HepG2 (cell line): ENCODE measurements at regions not wholly inside any gene's neighbourhood (a gene's known extent, or its start where the extent isn't known, plus 50 kb on each side); places are given as distances from the start of the nearest gene placed in this dataset.

Experiments
- ATAC-seq: fragments of 200-7000 bp; cut with Tn5 transposase; 3 replicates; pipeline ENCODE4 v1.9.1; 2020; ENCODE audit warnings: mild to moderate bottlenecking, moderate library complexity
- BruUV-seq: library from RNA; stranded (reverse); fragments of 400-500 nt; replicated peaks from 2 replicates; lab custom pipeline; 2021; lab: Mats Ljungman, UMichigan
- CTCF ChIA-PET: fragments of 300-600 bp; formaldehyde crosslinking; extraction: SDS; loops from one replicate; lab custom pipeline; 2021; ENCODE audit warnings: low total read pairs, inconsistent platforms, low intra/inter-chr PET ratio; lab: Yijun Ruan, JAX
- POLR2A ChIA-PET: fragments of 350-600 bp; sonication (Branson Sonifier 250); formaldehyde crosslinking; loops from one replicate; lab custom pipeline; 2020; ENCODE audit warnings: antibody characterized with exemption, inconsistent platforms; lab: Yijun Ruan, JAX
- DNase-seq: peaks from one replicate; pipeline ENCODE4 v3.0.0-alpha.2; 2015; ENCODE audit warnings: low spot score
- FAIRE-seq: peaks from 3 replicates; lab custom pipeline; 2011; peaks lifted over from hg19 to GRCh38; lab: Jason Lieb, UNC
- H2AFZ ChIP-seq: one replicate; pipeline ENCODE4 v1.6.1; 2011; ENCODE audit warnings: low read length, inconsistent platforms
- H3K27ac ChIP-seq: fragments of 300-600 bp; 3 replicates; pipeline ENCODE4 v1.8.0; 2011; ENCODE audit warnings: mixed run types, mild to moderate bottlenecking, mixed read lengths, low read length, inconsistent platforms; ENCODE audit not compliant: insufficient read depth; ENCODE audit errors: extremely low read length
- H3K27me3 ChIP-seq, 2 experiments: fragments of 200-600 bp in 1 of 2; 2 replicates in 1 of 2; 3 replicates in 1 of 2; pipeline versions ENCODE4 v1.6.0 to v1.8.0; 2011; ENCODE audit warnings: low read length in 2 of 2, mild to moderate bottlenecking in 2 of 2, moderate library complexity in 2 of 2, inconsistent platforms in 1 of 2; ENCODE audit not compliant: insufficient read depth in 2 of 2, control insufficient read depth in 1 of 2
- H3K36me3 ChIP-seq, 2 experiments: fragments of 200-600 bp in 1 of 2; replicated peaks in 1 of 2; 2 replicates in 1 of 2; 3 replicates in 1 of 2; pipeline versions ENCODE4 v1.5.1 to v1.8.0; 2011; ENCODE audit warnings: low read length in 2 of 2, inconsistent platforms in 1 of 2; ENCODE audit not compliant: insufficient read depth in 2 of 2, control insufficient read depth in 1 of 2
- H3K4me1 ChIP-seq: 2 replicates; pipeline ENCODE4 v1.5.1; 2012; ENCODE audit warnings: low read length, inconsistent platforms; ENCODE audit not compliant: insufficient read depth
- H3K4me2 ChIP-seq: 2 replicates; pipeline ENCODE4 v1.6.0; 2011; ENCODE audit warnings: low read depth, low read length, inconsistent platforms
- H3K4me3 ChIP-seq, 3 experiments: fragments of 200-600 bp in 1 of 3; sonication (generic), shearing (Covaris generic) in 1 of 3; replicated peaks in 1 of 3; 2 replicates each; pipeline ENCODE4 v1.5.1; 2011 to 2016; ENCODE audit warnings: low read length in 3 of 3, inconsistent platforms in 2 of 3, low read depth in 2 of 3, mild to moderate bottlenecking in 2 of 3, control low read depth in 1 of 3, mixed read lengths in 1 of 3; ENCODE audit not compliant: insufficient read depth in 1 of 3
- H3K79me2 ChIP-seq: one replicate; pipeline ENCODE4 v1.6.1; 2011; ENCODE audit warnings: low read length, inconsistent platforms; ENCODE audit not compliant: insufficient read depth
- H3K9ac ChIP-seq: 2 replicates; pipeline ENCODE4 v1.6.0; 2011; ENCODE audit warnings: mild to moderate bottlenecking, low read depth, low read length, inconsistent platforms; ENCODE audit not compliant: insufficient read depth
- H3K9me3 ChIP-seq: 2 replicates; pipeline ENCODE4 v1.5.1; 2012; ENCODE audit warnings: mild to moderate bottlenecking, low read length
- H4K20me1 ChIP-seq: 2 replicates; pipeline ENCODE4 v1.6.0; 2011; ENCODE audit warnings: inconsistent platforms, mild to moderate bottlenecking, low read length, moderate library complexity; ENCODE audit not compliant: insufficient read depth
- DPF2 ChIP-seq: sonication (generic); formaldehyde crosslinking; IDR thresholded peaks from 2 replicates; pipeline ENCODE4 v1.4.0; 2020; ENCODE audit warnings: mild to moderate bottlenecking, low read depth, missing genetic modification reagents, borderline replicate concordance
- ZNF326 ChIP-seq: sonication (generic); formaldehyde crosslinking; IDR thresholded peaks from 2 replicates; pipeline ENCODE4 v1.4.0; 2020; ENCODE audit warnings: missing genetic modification reagents, borderline replicate concordance
- ZNF567 ChIP-seq: sonication (generic); formaldehyde crosslinking; IDR thresholded peaks from 2 replicates; pipeline ENCODE4 v1.8.1; 2023; ENCODE audit warnings: mild to moderate bottlenecking, missing genetic modification reagents, borderline replicate concordance
- ZNF629 ChIP-seq: sonication (generic); formaldehyde crosslinking; conservative IDR thresholded peaks from 2 replicates; pipeline ENCODE4 v1.5.0; 2020; ENCODE audit warnings: missing genetic modification reagents
- ZNF883 ChIP-seq: sonication (generic); formaldehyde crosslinking; IDR thresholded peaks from 2 replicates; pipeline ENCODE4 v1.5.1; 2020; ENCODE audit warnings: mild to moderate bottlenecking, missing genetic modification reagents; ENCODE audit errors: not compliant biosample characterization
- WGBS: methylation state at CpG from one replicate; pipeline ENCODE4 v1.1.6; 2017; ENCODE audit warnings: low lambda C conversion rate; 5-methylcytosine and 5-hydroxymethylcytosine counted together
- in situ Hi-C: cut with HindIII; loops from 2 replicates; pipeline ENCODE4 v1.10.0; 2017; ENCODE audit warnings: low pct_unique_long_range_greater_than_20kb; ENCODE audit not compliant: extremely low pct_ligation_motif_present
- intact Hi-C: fragments of 100-400 bp; cut with micrococcal nuclease; formaldehyde crosslinking; loops from one replicate; pipeline ENCODE4 v1.10.0; 2022; ENCODE audit not compliant: unreplicated experiment
- TF ChIP-seq, protein P1 (sequence below), 2 experiments: fragments of 450-650 bp in 1 of 2; sonication (generic) in 1 of 2; formaldehyde crosslinking in 1 of 2; IDR thresholded peaks; 2 replicates each; pipeline versions ENCODE4 v1.6.1 to v1.8.0; 2016 to 2022; ENCODE audit warnings: antibody characterized with exemption in 1 of 2, mild to moderate bottlenecking in 1 of 2, missing genetic modification reagents in 1 of 2
- TF ChIP-seq, protein P2 (sequence below): sonication (generic); formaldehyde crosslinking; IDR thresholded peaks from 2 replicates; pipeline ENCODE4 v1.8.0; 2022; ENCODE audit warnings: mild to moderate bottlenecking, missing genetic modification reagents, moderate library complexity
- TF ChIP-seq, protein P3 (sequence below): sonication (generic); formaldehyde crosslinking; IDR thresholded peaks from 2 replicates; pipeline ENCODE4 v1.5.0; 2020; ENCODE audit warnings: mild to moderate bottlenecking, low read depth, missing genetic modification reagents, borderline replicate concordance
- TF ChIP-seq, protein P4 (sequence below): sonication (generic); formaldehyde crosslinking; IDR thresholded peaks from 2 replicates; pipeline ENCODE4 v1.8.1; 2023; ENCODE audit warnings: missing genetic modification reagents, mild to moderate bottlenecking, borderline replicate concordance
- TF ChIP-seq, protein P5 (sequence below): IDR thresholded peaks from 2 replicates; pipeline ENCODE4 v1.6.1; 2016

DNA sequence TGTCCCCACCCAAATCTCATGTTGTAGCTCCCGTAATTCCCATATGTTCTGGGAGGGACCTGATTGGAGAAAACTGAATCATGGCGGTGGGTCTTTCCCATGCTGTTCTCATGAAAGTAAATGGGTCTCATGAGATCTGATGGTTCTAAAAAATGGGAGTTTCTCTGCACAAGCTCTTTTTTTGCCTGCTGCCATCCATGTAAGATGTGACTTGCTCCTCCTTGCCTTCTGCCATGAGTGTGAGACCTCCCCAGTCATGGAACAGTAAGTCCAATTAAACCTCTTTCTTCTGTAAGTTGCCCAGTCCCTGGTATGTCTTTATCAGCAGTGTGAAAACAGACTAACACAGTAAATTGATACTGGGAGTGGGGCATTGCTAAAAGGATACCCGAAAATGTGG lies 1218.4 kb upstream of the CITED2 start:
- H3K79me2 ChIP-seq: no peaks in the 10 kb centered on the region
- H2AFZ ChIP-seq: no peak overlapping the region
- H3K4me3 ChIP-seq: no peak overlapping the region
- no peak overlapping the region for H3K4me2 ChIP-seq
- H3K9ac ChIP-seq: no peak overlapping the region
- CTCF ChIA-PET: no interaction called here
- H3K36me3 ChIP-seq: no peaks in the 10 kb centered on the region
- intact Hi-C loops: no loop called here
- H3K27ac ChIP-seq: no peak overlapping the region
- no peaks in the 10 kb centered on the region for H3K27me3 ChIP-seq
- H4K20me1 ChIP-seq: no peaks in the 10 kb centered on the region
- peaks cover 73% of the 10 kb centered on the region for H3K9me3 ChIP-seq
- no peak for DNase-seq
- no peaks in the 10 kb centered on the region for H3K4me1 ChIP-seq
- BruUV-seq: no TSS peak
- ATAC-seq: no peak
- no peak for FAIRE-seq
- 22% methylated on average over 3 of the region's 3 CpGs for WGBS
- POLR2A ChIA-PET: no interaction called here
- in situ Hi-C loops: no loop called here
- TF ChIP-seq, protein P1, sequence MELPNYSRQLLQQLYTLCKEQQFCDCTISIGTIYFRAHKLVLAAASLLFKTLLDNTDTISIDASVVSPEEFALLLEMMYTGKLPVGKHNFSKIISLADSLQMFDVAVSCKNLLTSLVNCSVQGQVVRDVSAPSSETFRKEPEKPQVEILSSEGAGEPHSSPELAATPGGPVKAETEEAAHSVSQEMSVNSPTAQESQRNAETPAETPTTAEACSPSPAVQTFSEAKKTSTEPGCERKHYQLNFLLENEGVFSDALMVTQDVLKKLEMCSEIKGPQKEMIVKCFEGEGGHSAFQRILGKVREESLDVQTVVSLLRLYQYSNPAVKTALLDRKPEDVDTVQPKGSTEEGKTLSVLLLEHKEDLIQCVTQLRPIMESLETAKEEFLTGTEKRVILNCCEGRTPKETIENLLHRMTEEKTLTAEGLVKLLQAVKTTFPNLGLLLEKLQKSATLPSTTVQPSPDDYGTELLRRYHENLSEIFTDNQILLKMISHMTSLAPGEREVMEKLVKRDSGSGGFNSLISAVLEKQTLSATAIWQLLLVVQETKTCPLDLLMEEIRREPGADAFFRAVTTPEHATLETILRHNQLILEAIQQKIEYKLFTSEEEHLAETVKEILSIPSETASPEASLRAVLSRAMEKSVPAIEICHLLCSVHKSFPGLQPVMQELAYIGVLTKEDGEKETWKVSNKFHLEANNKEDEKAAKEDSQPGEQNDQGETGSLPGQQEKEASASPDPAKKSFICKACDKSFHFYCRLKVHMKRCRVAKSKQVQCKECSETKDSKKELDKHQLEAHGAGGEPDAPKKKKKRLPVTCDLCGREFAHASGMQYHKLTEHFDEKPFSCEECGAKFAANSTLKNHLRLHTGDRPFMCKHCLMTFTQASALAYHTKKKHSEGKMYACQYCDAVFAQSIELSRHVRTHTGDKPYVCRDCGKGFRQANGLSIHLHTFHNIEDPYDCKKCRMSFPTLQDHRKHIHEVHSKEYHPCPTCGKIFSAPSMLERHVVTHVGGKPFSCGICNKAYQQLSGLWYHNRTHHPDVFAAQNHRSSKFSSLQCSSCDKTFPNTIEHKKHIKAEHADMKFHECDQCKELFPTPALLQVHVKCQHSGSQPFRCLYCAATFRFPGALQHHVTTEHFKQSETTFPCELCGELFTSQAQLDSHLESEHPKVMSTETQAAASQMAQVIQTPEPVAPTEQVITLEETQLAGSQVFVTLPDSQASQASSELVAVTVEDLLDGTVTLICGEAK (IDR thresholded peaks at IDR 0.05): no peak
- TF ChIP-seq, protein P1 (CRISPR knock-in tag; IDR thresholded peaks at IDR 0.05): no peak
- no peak for TF ChIP-seq ZNF326 (CRISPR knock-in tag)
- TF ChIP-seq, protein P2, sequence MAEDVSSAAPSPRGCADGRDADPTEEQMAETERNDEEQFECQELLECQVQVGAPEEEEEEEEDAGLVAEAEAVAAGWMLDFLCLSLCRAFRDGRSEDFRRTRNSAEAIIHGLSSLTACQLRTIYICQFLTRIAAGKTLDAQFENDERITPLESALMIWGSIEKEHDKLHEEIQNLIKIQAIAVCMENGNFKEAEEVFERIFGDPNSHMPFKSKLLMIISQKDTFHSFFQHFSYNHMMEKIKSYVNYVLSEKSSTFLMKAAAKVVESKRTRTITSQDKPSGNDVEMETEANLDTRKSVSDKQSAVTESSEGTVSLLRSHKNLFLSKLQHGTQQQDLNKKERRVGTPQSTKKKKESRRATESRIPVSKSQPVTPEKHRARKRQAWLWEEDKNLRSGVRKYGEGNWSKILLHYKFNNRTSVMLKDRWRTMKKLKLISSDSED (CRISPR knock-in tag): no peak
- TF ChIP-seq, protein P3, sequence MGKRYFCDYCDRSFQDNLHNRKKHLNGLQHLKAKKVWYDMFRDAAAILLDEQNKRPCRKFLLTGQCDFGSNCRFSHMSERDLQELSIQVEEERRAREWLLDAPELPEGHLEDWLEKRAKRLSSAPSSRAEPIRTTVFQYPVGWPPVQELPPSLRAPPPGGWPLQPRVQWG (CRISPR knock-in tag): no peak
- no peak for TF ChIP-seq ZNF883
- TF ChIP-seq ZNF629: no peak
- TF ChIP-seq, protein P4, sequence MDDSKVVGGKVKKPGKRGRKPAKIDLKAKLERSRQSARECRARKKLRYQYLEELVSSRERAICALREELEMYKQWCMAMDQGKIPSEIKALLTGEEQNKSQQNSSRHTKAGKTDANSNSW (CRISPR knock-in tag): no peak
- no peak for TF ChIP-seq DPF2 (CRISPR knock-in tag)
- no peak for TF ChIP-seq ZNF567 (CRISPR knock-in tag)
- TF ChIP-seq, protein P5, sequence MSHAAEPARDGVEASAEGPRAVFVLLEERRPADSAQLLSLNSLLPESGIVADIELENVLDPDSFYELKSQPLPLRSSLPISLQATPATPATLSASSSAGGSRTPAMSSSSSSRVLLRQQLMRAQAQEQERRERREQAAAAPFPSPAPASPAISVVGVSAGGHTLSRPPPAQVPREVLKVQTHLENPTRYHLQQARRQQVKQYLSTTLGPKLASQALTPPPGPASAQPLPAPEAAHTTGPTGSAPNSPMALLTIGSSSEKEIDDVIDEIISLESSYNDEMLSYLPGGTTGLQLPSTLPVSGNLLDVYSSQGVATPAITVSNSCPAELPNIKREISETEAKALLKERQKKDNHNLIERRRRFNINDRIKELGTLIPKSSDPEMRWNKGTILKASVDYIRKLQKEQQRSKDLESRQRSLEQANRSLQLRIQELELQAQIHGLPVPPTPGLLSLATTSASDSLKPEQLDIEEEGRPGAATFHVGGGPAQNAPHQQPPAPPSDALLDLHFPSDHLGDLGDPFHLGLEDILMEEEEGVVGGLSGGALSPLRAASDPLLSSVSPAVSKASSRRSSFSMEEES: no peak
